GM18505 (cell line): ENCODE measurements at regions not wholly inside any gene's neighbourhood (a gene's known extent, or its start where the extent isn't known, plus 50 kb on each side); places are given as distances from the start of the nearest gene placed in this dataset.

ENCODE experiments used
- ATAC-seq: cut with Tn5 transposase; IDR thresholded peaks from one replicate; pipeline ENCODE4 v1.9.1; 2021; ENCODE audit not compliant: unreplicated experiment
- POLR2A ChIP-seq: IDR thresholded peaks from 4 replicates; pipeline ENCODE4 v1.6.1; 2011; ENCODE audit warnings: borderline replicate concordance; ENCODE audit not compliant: insufficient read depth, insufficient read length; ENCODE audit errors: extremely low read depth

DNA sequence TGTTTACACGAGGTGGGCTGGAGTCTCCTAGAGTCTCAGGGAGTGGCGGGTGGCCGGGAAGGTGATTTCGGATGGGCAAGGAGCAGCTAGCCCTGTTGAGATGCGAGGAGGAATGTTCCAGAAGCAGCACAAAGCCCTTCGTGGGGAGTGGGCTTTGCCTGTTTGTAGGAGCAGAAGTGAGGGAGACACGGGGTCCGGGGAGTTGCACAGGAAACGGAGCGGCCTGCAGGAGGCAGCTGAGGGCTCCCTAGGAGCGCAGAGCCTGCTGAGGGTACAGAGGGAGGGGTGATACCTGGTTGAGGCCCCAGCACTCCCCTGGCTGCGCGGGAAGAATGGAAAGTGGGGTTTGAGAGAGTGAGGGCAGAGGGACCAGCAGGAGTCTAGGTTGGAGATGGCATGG lies 847.2 kb downstream of the TBC1D22A start:
- no peak for TF ChIP-seq POLR2A
- no peak for ATAC-seq

DNA sequence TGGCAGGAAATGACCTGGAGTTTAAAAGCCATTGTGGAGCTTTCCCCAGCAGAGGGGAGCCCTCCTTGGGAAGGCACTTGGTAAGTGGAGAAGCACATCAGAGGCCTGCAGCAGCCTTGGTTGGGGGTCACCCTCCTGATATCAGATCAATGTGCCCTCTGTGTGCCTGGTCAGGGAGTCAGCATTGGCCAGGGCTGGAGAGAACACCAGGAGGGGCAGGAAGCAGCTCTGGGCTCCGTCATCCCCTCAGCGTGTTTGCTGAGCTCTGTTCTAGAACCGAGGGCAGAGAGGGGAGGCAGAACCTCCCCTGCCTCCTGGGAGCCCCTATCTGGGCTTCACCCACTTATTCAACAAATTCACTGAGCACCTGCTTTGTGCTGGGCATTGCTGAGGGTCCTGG lies 846.0 kb downstream of the TBC1D22A start:
- no peak for ATAC-seq
- no peak for TF ChIP-seq POLR2A

DNA sequence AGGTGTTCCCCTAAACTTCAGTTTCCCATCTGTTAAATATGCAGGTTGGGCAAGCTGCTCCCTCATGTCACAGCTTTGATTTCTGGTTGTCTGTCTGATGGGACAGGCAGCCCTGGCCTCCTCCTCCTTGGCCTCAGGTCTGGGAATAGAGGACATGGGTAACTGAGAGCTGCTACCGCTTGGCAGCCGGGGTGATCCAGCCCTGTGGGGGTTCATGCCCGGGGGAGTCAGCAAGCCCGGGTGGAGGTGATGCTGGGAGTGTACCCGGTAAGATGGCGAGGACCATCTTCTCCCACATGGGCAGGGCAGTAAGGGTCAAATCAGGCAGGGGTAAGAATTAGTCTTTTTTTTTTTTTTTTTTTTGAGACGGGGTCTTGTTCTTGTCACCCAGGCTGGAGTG lies 845.0 kb downstream of the TBC1D22A start:
- no peak for TF ChIP-seq POLR2A
- no peak for ATAC-seq

DNA sequence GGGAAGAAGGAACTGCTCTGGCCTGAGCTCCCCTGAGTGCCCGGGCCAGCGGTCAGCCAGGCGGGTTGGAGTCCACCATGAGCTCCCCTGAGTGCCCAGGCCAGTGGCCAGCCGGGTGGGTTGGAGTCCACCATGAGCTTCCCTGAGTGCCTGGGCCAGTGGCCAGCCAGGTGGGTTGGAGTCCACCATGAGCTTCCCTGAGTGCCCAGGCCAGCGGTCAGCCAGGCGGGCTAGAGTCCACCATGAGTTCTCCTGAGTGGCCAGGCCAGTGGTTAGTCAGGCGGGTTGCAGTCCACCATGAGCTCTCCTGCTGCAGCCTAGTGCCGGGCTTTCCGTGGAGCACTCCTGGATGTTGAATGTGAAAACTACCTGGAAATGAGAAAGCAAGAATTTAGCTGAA lies 844.0 kb downstream of the TBC1D22A start:
- ATAC-seq, result no peak
- no peak for TF ChIP-seq POLR2A

DNA sequence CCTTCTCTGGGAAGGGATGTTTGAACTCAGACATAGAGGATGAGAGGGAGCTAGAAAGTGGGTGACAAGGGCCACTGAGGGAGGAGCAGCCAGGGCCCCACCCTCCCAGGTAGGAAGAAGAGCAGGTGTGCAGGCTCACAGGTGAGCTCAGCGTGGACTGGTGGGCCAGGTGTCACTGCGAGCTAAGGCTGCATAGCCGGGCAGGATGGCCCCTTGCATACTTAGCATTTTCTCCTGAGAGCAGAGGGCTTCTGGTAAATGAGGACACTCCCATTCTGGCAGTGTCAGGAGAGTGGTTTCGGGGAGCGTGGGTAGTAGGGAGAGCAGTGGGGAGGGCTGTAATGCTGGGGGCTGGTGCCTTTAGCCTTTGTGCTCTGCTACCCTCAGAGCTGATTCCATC lies 843.4 kb downstream of the TBC1D22A start:
- no peak for TF ChIP-seq POLR2A
- no peak for ATAC-seq

DNA sequence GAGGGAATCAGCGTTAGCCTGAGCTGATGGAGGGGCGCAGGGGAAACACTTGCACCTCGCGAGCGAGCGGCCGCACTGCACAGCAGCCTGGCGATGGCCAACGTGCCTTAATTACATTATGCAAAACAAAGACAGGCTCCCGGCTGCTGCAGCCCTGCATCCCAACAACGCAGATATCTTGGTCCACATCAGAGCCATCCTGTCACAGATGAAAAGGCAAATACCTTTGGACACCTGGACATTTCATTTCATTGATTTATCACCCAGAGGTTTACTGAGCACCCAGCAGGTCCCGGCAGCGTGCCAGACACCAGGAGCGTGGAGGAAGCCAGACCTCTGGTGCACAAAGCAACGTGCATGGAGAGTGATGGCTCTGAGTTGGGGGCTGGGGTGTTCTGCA lies 843.0 kb downstream of the TBC1D22A start:
- no peak for TF ChIP-seq POLR2A
- ATAC-seq, result no peak

DNA sequence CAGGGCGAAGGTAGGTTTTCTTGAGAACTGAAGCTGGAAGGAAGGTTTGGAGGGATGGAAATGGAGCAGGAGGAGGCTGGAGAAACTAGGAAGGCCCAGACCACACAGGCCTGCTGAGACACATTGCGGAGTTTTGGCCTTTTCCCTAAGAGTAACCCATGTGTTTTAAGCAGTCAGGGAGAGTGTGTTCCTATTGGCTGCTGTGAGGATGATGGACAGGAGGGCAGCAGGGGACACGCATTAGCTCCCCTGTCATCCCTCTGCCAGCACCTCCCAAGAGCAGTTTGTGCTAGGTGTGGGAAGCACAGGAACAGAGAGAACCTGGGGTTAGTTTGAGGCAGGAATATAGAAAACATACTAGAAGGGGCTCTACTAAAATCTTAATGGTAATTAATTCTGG lies 842.1 kb downstream of the TBC1D22A start:
- ATAC-seq, result no peak
- no peak for TF ChIP-seq POLR2A

DNA sequence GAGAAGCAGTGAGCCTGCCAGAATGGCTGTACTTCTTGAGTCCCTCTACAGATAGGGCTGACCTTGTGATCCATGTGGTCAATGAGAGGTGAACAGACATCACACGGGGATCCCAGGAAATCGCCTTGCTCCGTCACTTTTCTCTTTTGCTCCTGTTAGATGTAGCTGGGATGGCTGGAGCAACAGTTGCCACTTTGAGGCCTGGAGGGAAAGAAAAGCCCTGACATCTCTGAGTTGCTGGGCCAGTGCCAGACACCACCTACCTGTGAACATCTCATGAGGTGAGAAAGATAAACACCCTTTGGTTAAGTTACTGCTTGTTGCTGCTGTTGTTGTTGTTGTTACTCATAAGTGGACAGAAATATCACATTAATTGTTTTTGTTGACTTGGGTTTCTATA lies 840.3 kb downstream of the TBC1D22A start:
- no peak for TF ChIP-seq POLR2A
- no peak for ATAC-seq

DNA sequence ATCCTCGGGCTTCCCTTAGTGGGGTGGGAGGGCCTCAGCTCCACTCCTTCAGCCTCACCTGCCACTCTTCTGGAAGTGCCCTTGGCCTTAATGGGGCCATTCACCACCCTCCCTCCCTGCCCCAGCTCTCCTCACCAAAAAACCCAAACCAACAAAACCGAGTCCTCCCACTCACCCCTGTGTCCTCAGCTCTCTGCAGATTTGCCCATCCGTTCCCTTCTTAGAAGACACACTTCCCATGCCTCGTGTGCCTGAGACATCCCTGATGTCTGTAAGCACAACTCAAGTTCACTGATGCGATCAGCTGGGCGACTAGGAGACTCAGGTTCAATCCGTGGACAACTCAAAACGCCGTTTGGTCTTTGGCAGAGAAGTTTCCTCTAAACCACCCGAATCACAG lies 839.2 kb downstream of the TBC1D22A start:
- no peak for ATAC-seq
- no peak for TF ChIP-seq POLR2A

DNA sequence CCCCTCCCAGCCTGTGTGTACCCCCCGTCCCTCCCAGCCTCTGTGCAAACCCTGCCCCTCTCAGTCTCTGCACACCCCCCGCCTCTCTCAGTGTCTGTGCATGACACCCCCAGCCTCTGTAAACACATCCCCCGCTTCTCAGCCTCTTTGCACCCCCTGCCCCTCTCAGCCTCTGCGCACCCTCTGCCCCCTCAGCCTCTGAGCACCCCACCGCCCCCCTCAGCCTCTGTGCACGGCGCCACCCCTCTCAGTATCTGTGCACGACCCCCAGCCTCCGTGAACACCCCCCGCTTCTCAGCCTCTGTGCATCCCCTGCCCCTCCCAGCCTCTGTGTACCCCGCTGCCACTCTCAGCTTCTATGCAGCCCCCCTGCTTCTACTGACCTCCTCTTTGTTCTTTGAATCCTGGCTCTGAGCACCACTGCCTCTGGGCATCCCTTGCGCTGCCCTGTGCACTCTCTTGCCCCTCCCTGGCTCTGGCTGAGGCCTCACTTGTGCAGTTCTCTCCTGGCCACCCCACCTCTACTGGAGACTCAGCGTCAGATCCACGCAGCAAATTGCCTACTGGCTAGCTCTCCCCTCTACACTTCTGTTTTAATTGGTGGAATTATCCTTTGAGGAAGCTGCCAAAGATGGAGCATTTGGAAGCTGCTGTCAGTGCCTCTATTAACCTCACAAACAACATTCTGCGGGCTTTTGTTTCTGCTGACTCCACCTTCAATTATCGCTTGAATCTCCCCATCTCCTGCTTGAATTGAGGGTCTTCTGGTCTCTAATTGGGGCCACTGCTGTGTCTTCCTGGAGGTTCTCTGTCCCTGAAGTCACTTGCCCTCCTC lies 838.6 kb downstream of the TBC1D22A start:
- TF ChIP-seq POLR2A, result no peak
- ATAC-seq, result no peak

DNA sequence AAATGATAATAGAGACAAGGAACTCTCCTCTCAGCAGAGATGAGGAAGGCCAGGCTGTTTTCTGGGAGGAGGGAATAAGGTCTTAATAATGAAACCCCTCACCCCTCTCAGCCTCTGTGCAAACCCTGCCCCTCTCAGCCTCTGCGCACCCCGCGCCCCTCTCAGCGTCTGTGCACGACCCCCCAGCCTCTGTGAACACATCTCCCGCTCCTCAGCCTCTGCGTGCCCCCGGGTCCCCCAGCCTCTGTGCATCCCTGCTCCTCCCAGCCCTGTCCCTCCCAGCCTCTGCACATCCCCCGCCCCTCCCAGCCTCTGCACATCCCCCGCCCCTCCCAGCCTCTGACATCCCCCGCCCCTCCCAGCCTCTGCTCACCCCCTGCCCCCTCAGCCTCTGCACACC lies 837.8 kb downstream of the TBC1D22A start:
- no peak for TF ChIP-seq POLR2A
- no peak for ATAC-seq

DNA sequence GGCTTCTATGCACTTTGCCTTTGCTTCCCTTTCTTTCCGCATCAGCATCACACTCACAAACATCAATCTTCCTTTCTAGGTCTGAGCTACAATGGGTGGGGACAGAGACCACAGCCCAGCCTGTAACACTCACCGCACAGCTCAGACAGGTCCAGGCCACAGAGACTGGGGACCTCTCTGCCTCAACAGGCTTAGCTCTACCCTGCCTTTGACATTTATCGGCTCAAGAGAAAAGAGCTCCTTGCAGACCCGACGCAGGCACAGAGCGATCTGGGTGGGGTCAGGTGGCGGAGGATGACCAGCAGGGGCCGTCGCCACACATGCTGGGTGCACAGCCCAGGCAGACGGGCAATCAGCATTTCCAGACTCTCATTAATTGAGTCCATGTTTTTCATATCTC lies 837.3 kb downstream of the TBC1D22A start:
- ATAC-seq, result no peak
- TF ChIP-seq POLR2A, result no peak

DNA sequence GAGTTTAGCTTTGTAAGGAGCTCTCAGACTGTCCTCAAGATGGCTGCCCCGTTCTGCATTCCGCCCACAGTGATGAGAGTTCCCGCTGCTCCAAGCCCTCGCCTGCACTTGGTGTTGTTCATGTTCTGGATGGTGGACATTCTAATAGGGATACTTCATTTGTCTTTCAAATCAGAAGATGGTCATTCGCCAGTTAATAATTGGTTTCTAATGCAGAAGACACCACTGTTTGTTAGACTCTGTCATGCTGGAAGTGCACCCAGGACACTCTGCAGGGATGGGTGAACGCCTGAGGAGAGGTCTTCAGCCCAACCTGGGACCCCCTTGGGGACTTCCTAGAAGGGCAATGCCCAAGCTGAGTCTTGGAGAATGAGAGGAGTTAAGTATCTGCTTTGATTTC lies 836.4 kb downstream of the TBC1D22A start:
- no peak for ATAC-seq
- no peak for TF ChIP-seq POLR2A

DNA sequence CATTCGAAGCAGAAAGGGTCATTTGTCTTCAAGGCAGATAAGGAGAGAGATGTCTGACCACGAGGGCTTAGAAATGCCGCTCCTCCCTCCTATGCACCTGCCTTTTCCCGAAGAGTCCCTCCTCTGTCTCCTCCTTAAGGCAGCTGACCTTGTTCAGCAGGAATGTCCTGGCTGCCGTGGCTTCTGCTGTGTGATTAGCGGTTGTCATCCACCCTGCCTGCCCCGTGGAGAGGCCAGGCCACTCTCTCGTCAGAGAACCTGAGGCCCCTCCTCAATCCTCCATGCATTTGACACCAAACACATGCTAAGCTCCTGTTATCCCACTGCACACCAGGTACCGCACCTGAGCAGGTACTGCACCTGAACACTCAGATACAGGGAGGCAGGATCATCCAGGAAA lies 834.6 kb downstream of the TBC1D22A start:
- no peak for ATAC-seq
- TF ChIP-seq POLR2A, result no peak
